ENCODE measurements at regions not wholly inside any gene's neighbourhood (a gene's known extent, or its start where the extent isn't known, plus 50 kb on each side); places are given as distances from the start of the nearest gene placed in this dataset.

- TF ChIP-seq POLR2A (IDR thresholded peaks at IDR 0.05; ENCODE audit: low read length) (no peak), GATA1 (IDR thresholded peaks at IDR 0.05; ENCODE audit: low read depth, low read length) (no peak)
These were observed 436.9 kb upstream of the LCORL start for GRCh38 chr4:18458465-18458864.

Data from erythroblast (primary cell).